GM19351 (cell line): ENCODE measurements at regions not wholly inside any gene's neighbourhood (a gene's known extent, or its start where the extent isn't known, plus 50 kb on each side); places are given as distances from the start of the nearest gene placed in this dataset.
"Not testable (repeated sequence)": the region's sequence is repeated elsewhere in the genome, so short reads cannot be mapped to it uniquely, and the experiment has no call there.

Experiments
- ATAC-seq: cut with Tn5 transposase; IDR thresholded peaks from one replicate; pipeline ENCODE4 v1.9.1; 2021; ENCODE audit warnings: mild to moderate bottlenecking, moderate library complexity; ENCODE audit not compliant: unreplicated experiment

DNA sequence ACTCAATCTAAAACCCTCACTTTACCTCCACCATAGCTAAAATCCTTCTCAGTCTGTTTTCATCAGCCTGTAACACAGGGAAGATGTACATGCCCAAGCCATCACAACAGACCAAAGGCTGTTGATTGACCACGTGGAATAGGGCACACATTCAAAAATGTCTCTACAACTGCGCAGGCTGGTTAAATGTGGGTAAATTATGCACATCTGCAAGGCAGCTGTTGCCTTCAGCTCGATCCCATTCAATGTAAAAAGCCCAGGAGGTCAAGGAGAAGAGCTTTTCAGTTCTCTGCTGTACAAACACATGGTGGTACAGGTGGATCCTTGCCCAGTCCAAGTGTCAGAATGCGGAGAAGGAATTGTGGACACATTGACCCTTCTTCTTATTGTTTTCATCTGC, 354.0 kb downstream of the FLRT2 start:
- ATAC-seq = no peak

DNA sequence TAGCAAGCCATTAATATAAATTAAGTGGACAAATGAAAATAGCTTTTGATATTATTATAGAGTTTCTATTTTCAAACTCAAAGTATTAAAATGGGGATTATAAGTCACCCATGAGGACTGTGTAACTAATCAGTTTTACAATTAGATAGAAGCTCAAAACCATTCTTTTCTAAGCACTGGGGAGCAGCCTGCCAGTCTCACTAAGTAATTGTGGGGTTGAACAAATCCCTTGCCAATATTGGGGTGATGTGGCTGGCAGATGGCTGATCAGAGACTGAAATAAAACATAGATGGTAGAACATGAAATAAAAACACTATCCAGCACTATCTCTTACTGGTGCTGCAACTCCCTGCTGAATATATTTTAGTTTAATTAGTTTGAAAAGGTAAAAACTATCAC, 353.2 kb downstream of the FLRT2 start:
- ATAC-seq = no peak

DNA sequence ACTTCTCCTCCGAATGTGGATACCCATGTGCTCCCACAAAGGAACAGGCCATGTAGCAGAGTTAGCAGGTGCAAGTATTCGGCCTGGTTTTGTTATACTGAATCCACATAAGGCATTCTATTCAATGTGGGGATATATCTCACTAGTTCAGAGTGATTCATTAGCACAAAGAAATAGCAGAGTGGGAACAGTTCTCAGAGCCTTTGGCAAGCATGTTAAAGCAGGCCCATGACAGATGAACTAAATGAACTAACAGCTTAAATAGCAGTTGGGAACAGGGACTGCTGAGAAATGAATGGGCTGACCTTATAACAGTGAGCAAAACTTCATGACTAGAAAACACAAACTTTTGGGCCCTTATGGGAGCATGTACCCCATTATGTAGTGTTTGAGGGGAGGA, 352.0 kb downstream of the FLRT2 start:
- ATAC-seq = no peak

DNA sequence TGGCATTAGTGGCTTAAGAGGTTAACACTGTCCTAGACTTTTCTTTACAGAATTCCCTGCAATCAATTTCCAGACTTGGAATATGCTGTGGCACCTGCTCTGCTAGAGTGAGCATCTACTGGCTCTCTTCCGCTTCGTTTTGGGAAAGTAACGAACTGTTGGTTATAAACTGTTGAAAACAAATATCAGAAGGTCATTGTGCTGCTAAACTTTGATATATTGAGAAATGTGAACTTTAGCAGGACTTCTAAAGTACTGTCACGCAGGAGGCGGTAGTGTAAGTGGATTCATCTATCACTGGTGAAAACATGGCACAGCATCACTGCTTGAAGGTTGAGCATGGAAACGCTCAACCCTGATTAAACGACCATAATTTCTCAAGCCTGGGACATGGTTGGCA, 348.9 kb downstream of the FLRT2 start:
- no peak for ATAC-seq

DNA sequence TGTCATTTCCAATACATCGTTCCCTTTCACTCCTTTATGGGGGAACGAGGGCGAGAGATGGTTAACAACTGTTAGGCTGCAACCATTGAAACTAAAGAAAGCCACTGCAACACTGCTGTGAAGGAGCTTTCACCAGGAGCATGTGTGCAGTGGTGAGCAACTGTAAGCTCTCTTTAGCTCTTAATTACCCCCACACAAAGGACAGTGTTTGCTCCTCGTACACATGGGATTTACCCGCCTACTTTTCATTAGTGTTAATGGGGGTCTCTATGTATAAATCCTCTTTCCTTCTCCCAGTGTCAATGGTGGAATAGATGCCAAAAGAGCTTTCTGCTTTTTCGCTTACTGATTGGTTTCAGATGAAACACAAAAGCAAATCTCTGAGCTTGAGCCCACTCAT, 343.1 kb downstream of the FLRT2 start:
- no peak for ATAC-seq

DNA sequence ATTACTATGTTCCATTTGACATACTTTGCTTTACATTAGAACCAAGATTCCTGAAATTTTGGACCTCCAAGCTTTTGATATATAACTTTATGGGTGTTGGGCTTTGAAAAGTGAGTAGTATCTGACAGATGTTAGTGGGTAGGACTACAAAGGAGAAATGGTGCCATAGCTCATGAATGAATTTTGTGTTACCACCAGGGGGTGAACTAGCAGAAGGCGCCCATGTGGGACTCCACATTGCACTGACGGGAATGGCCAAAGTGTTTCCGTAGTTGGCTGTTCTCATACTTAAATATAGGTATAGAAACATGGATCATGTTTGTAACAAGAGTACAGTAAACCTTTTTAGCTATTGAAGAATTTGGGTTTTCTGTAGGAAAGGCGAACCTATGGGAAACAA, 337.5 kb downstream of the FLRT2 start:
- ATAC-seq = no peak

DNA sequence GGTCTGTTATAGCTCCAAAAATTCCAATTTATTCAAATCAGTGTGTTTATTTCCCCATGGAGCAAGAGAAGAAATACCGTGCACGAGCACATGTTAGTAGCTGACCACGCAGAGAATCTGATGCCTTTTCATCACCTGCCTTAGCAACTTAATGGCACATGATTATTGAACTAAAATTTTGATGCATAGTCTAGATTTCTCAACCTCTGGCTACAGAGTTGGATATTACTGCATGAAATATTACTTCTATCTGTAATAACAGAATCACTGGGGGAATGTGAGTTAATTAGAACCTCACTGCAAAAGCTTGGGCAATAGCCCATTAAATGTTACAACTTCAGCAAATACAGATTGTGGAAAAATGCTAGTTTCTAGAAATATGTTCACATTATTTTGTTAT, 335.8 kb downstream of the FLRT2 start:
- no peak for ATAC-seq

DNA sequence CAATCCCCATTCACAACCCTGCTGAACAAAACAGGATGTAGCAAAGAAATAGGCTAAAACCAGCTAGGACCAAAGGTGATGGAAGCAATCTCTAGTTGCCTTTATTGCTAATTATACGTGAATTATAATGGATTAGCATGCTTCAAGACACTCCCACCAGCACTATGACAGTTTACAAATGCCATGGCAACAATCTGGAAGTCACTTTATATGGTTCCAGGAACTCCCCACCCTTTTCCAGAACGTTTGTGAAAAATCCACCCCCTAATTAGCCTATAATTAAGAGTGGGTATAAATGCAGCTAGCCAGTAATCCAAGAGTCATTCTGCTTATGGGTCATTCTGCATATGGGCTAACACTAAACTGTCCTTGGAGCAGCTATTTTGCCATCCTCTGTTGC, 328.7 kb downstream of the FLRT2 start:
- no peak for ATAC-seq

DNA sequence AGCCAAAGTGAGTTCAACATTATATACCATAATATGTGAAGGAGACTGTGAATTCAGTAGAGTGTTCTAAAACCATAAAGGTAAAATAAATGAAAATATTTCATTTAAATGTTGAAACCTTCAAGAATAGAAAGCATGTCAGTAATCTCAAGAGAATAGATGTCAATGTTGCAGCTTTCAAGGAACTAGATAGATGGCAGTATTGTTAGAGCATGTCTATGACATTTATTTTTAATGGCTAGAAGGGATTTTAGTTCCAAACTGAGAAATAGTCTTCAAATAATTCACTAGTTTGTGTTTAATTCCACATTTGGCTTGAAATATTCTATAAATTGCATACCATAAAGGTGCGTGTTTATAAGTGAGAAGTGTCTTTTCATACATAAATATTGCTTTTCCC, 326.5 kb downstream of the FLRT2 start:
- no peak for ATAC-seq

DNA sequence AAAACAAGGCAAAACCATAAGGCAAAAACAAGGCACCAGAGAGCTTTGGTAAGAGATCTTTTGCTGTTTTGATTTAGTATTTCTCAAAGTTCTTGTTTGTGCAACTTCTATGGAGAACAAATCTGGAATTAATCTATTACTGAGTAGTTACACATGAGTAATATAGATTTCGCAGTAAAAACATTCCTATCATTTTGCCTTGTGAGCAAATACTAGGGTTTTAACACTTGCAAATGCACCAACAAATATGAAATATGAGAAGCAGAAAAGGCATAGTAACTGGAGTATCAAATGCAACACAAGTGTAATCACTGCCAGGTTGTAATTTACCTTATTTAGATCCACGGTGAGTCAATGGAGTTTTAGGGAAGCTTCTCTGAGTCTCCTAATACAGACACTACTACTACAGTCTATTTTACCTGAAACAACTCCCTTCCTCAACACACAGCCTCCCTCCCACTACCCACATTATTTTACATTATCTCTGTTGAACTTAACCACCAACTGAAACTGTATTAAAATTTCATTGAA, 324.1 kb downstream of the FLRT2 start:
- no peak for ATAC-seq

DNA sequence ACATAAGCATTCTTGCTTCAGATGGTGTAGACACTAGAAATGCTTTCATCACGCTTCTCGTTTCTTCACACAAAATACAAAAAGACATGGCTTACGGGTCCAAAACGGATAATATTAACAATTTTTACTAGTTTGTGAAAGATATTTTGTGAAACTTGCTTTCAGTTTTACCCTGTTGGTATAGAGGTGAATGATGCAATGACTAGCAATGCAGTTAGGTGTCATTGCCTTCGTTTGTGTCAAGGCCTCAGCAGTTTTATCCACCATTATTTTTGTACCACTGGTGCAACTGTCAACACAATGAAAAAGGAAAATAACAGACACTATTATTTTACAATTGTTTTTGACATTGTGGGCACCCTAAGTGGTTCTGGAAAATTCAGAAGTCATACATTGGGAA, 323.0 kb downstream of the FLRT2 start:
- ATAC-seq = no peak

DNA sequence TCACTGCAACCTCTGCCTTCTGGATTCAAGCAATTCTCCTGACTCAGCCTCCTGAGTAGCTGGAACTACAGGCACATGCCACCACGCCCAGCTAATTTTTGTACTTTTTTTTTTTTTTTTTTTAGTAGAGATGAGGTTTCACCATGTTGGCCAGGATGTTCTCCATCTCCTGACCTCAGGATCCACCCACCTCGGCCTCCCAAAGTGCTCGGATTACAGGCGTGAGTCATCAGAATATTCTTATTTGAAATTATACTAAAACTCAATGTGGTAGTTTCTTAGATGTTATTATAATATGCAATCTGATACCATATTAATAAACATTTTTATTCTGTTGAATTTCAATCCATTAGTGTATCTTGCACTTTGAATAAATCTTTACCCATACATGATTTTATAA, 322.2 kb downstream of the FLRT2 start:
- ATAC-seq = not testable (repeated sequence)

DNA sequence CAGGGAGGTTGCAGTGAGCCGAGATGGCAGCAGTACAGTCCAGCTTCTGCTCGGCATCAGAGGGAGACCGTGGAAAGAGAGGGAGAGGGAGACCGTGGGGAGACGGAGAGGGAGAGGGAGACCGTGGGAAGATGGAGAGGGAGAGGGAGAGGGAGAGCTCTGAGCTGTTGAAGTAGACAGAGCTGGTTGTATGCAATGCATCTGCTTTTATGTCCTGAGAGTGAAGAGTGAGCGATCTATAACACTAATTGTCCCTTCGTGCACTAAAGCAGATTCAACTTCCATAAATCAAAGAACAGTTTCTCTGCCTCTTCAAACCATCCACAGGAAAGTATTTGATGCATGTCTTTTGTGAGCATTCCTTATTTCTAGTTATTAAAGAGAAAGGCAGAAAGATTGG, 300.6 kb downstream of the FLRT2 start:
- ATAC-seq = not testable (repeated sequence)

DNA sequence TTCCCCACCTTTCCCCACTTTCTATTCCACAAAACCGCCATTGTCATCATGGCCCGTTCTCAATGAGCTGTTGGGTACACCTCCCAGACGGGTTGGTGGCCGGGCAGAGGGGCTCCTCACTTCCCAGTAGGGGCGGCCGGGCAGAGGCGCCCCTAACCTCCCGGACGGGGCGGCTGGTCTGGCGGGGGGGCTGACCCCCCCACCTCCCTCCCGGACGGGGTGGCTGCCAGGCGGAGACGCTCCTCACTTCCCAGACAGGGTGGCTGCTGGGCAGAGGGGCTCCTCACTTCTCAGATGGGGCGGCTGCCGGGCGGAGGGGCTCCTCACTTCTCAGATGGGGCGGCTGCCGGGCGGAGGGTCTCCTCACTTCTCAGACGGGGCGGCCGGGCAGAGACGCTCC, 299.7 kb downstream of the FLRT2 start:
- not testable (repeated sequence) for ATAC-seq

DNA sequence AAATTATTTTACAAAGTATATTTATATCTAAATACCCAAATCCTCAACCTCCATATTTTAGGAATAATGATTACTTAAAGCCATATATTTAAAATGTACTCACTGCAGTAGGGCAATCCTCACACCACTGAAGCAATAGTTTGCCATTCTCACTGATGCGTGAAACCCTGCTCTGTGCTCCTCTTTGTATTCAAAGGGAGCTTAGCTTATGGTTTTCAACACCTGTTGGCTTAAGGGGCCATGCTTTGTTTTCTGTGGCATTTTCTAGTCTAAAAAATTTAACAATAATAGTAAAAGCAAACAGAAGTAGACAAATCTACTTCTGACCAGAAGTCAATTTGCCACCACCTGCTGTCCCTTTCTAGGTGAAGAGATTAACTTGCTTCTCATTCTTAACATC, 294.6 kb downstream of the FLRT2 start:
- no peak for ATAC-seq

DNA sequence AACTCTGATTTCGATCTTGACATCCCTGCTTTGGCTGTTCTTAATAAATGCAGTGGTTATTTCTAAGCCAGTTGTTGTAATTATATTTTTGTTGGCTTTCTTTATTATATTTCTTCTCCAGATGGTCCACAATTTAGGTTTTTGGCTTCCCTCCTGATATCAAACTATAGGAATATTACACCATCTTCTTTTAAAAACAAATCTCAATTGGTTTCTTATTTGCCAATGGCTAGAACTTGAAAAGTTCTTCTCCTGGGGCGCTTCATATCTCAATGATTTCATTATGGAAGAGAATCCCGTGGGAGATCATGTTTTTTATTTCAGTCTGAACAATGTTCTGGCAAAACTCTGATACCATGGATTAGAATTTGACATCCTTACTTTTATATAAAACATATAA, 292.3 kb downstream of the FLRT2 start:
- ATAC-seq = no peak

DNA sequence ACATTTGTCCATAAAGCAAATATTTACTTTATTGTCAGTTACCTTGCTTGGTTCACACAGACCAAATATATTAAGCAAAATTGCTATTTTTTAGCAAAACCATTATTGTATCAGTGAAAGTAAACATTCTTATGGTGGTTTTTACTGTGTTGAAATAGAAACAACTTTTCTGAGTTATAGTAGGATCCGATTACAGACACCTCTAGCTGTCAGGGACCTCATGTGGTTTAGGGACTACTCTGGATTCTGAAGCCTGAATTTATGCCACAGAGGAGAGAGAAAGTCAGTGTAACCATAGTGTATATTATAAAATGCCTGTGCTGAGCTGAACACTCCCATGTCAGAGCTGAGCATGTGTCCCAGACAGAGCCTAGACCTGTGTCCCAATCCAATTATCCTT, 287.5 kb downstream of the FLRT2 start:
- ATAC-seq = no peak

DNA sequence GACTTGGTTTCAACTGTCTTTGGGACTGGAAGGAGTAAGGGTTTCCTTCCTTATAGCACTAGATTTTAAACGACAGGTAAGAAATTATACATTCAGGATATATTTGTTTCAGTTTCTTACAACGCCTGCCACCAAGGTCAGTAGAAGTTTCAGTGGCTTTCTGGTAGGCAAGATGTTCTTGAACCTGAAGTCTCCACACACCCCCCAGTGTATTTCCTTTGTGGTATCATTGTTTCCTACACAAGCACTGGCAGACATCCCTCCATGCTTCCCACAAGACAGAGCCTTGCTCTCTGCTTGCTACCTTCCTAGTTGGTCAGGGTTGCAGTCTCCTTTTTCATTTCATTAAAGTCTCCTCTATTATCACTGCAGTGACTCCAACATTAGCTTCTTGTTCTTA, 283.1 kb downstream of the FLRT2 start:
- no peak for ATAC-seq

DNA sequence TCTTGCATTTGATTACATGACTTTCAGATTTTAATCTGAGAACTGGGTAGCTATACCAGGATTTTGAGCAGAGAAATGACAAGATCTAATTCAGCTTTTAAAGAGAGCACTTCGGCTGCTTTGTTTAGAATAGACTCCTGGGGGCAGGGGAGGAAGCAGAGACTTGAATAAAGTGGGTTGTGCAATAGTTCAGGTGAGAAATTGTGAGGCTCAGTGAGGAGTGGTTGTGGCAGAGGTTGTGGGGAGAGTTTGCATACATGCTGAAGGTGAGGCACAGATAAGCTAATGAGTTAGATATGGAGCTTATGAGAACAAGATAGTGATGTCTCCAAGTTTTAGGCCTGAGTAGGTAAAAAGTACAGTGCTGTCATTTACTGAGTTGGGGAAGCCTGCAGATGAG, 281.4 kb downstream of the FLRT2 start:
- ATAC-seq = no peak

DNA sequence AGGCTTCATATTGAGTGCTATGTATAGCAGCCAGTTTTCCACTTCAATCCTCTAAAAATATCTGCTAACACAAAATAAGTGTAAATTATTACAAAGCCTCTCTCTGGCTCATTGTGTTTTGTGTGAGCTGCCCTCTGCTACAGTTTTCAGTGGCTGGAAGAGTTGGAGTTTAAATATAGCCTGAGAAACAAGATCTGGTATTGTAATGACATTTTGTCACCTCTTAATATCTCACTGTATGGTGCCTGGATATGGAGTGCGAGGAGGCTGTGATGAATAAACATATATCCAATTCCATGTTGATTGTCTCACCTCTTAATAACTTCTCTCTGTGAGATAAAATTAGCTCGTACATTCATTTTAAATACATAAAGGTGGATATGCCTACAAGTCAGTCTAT, 269.7 kb downstream of the FLRT2 start:
- no peak for ATAC-seq

DNA sequence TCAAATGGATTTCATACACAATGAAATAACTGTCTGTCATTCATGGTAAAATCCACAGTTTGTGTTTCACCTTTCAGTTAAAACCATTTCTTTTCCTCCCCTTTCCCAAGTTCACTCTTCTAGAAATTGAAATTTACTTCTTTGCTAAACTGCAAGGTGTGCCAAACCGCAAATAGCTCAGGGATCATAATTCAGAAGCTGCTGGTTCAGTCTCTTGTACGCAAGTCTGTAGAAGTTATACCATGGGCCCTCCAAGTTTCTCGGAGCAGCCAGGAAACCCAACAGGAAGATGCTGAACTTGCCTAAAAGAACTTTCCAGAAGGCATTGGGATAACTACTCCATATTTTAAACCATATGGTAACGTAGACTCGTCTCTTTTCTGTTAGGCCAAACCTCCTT, 268.9 kb downstream of the FLRT2 start:
- no peak for ATAC-seq

DNA sequence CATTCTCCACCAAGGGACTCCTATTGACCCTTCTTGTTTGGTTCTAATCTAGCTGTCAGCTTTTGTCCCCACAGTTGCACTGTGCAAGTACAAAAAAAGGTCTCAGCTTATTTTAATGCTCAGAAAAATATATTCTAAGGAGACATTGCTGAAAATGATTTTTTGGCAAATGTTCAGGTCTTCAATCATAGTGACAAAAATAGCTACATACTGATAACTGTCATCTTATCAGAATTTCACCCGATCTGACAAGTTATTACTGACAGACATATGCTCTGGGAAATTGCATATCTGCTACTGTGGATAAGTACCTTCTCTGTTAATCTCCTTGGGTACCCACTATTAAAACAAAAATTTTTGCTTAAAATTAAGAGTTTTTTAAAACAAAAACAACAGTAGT, 263.6 kb downstream of the FLRT2 start:
- no peak for ATAC-seq

DNA sequence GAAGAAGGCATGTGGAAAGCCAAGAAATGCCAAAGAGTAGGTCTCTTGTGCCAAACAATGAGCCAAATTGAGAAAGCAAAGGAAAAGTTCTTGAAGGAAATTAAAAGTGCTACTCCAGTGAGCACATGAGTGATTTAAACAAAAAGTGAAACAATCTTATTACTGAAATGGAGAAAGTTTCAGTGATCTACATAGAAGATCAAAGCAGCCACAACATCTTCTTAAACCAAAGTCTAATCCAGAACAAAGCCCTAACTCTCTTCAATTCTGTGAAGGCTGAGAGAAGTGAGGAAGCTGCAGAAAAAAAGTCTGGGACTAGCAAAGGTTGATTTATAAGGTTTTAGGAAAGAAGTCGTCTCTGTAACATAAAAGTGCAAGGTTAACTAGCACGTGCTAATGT, 259.6 kb downstream of the FLRT2 start:
- ATAC-seq = no peak
